ENCODE measurements at regions not wholly inside any gene's neighbourhood (a gene's known extent, or its start where the extent isn't known, plus 50 kb on each side); places are given as distances from the start of the nearest gene placed in this dataset.

DNA sequence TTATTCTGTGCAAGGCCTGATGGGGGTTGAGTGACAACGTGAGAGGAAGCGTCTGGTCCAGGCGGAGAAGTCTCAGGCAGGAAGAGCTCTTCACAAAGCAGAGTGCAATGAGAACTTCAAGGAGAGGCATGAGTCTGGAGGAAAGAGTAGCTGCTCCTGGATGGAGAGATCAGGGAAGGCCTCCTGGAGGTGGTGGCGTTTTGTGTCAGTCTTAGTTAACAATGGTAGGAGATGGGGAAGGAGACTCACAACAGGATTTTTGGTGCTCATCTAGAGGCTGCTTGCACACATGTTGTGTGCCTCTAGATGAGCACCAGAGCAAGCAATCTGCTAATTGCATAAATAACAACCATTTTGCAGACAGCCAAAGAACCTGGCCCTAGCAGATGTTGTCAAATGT, 442.8 kb upstream of the PODXL start:
- TF ChIP-seq, protein P1, sequence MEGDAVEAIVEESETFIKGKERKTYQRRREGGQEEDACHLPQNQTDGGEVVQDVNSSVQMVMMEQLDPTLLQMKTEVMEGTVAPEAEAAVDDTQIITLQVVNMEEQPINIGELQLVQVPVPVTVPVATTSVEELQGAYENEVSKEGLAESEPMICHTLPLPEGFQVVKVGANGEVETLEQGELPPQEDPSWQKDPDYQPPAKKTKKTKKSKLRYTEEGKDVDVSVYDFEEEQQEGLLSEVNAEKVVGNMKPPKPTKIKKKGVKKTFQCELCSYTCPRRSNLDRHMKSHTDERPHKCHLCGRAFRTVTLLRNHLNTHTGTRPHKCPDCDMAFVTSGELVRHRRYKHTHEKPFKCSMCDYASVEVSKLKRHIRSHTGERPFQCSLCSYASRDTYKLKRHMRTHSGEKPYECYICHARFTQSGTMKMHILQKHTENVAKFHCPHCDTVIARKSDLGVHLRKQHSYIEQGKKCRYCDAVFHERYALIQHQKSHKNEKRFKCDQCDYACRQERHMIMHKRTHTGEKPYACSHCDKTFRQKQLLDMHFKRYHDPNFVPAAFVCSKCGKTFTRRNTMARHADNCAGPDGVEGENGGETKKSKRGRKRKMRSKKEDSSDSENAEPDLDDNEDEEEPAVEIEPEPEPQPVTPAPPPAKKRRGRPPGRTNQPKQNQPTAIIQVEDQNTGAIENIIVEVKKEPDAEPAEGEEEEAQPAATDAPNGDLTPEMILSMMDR (IDR thresholded peaks at IDR 0.05): no peak
- TF ChIP-seq POLR2AphosphoS5 (IDR thresholded peaks at IDR 0.05; ENCODE audit: low read depth, low read length) (no peak), TAF1 (IDR thresholded peaks at IDR 0.05; ENCODE audit: borderline replicate concordance, low read depth, low read length) (no peak), SMC3 (IDR thresholded peaks at IDR 0.05; ENCODE audit: low read depth, low read length) (no peak), RCOR1 (IDR thresholded peaks at IDR 0.05; ENCODE audit: low read length) (no peak), EZH2phosphoT487 (IDR thresholded peaks at IDR 0.05; ENCODE audit: borderline replicate concordance, low read depth) (no peak), TEAD4 (IDR thresholded peaks at IDR 0.05; ENCODE audit: borderline replicate concordance, insufficient read depth) (no peak), MXI1 (IDR thresholded peaks at IDR 0.05; ENCODE audit: low read depth, low read length) (no peak), EP300 (IDR thresholded peaks at IDR 0.05; ENCODE audit: borderline replicate concordance in 1 of 2, low read depth in 1 of 2, low read length in 1 of 2) (no peak), GATA2 (CRISPR knock-in tag; IDR thresholded peaks at IDR 0.05) (no peak)
- TF ChIP-seq, protein P2, sequence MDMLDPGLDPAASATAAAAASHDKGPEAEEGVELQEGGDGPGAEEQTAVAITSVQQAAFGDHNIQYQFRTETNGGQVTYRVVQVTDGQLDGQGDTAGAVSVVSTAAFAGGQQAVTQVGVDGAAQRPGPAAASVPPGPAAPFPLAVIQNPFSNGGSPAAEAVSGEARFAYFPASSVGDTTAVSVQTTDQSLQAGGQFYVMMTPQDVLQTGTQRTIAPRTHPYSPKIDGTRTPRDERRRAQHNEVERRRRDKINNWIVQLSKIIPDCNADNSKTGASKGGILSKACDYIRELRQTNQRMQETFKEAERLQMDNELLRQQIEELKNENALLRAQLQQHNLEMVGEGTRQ (IDR thresholded peaks at IDR 0.05; ENCODE audit: borderline replicate concordance, low read depth, low read length): no peak
- TF ChIP-seq, protein P3, sequence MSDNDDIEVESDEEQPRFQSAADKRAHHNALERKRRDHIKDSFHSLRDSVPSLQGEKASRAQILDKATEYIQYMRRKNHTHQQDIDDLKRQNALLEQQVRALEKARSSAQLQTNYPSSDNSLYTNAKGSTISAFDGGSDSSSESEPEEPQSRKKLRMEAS (IDR thresholded peaks at IDR 0.05; ENCODE audit: low read depth): no peak

Measured in SK-N-SH (cell line).